Sigmoid colon (tissue), 4 donors: ENCODE measurements at regions not wholly inside any gene's neighbourhood (a gene's known extent, or its start where the extent isn't known, plus 50 kb on each side); places are given as distances from the start of the nearest gene placed in this dataset.

ENCODE experiments used
- CTCF ChIP-seq, 4 experiments: fragments of 450-650 bp in 3 of 4; fragments of 200-600 bp in 1 of 4; IDR thresholded peaks; one replicate each; pipeline ENCODE4 v1.5.1; 2016 to 2019; ENCODE audit warnings: antibody characterized with exemption in 4 of 4, mild to moderate bottlenecking in 3 of 4, moderate library complexity in 2 of 4
- POLR2A ChIP-seq, 2 donors: fragments of 450-650 bp; IDR thresholded peaks; one replicate each; pipeline ENCODE4 v1.6.1; 2016; ENCODE audit warnings: antibody characterized with exemption in 2 of 2, mild to moderate bottlenecking in 2 of 2, moderate library complexity in 2 of 2
- POLR2AphosphoS5 ChIP-seq, 4 donors: sonication (generic); formaldehyde crosslinking; IDR thresholded peaks; one replicate each; pipeline ENCODE4 v1.6.1; 2017; ENCODE audit warnings: antibody characterized with exemption in 4 of 4

- TF ChIP-seq CTCF (IDR thresholded peaks at IDR 0.05) (no peak), POLR2A (IDR thresholded peaks at IDR 0.05) (no peak), POLR2AphosphoS5 (IDR thresholded peaks at IDR 0.05) (no peak)
Measured at GRCh38 chr21:28554660-28555475, 437.8 kb downstream of the LTN1 start.
